ENCODE measurements at regions not wholly inside any gene's neighbourhood (a gene's known extent, or its start where the extent isn't known, plus 50 kb on each side); places are given as distances from the start of the nearest gene placed in this dataset.

DNA sequence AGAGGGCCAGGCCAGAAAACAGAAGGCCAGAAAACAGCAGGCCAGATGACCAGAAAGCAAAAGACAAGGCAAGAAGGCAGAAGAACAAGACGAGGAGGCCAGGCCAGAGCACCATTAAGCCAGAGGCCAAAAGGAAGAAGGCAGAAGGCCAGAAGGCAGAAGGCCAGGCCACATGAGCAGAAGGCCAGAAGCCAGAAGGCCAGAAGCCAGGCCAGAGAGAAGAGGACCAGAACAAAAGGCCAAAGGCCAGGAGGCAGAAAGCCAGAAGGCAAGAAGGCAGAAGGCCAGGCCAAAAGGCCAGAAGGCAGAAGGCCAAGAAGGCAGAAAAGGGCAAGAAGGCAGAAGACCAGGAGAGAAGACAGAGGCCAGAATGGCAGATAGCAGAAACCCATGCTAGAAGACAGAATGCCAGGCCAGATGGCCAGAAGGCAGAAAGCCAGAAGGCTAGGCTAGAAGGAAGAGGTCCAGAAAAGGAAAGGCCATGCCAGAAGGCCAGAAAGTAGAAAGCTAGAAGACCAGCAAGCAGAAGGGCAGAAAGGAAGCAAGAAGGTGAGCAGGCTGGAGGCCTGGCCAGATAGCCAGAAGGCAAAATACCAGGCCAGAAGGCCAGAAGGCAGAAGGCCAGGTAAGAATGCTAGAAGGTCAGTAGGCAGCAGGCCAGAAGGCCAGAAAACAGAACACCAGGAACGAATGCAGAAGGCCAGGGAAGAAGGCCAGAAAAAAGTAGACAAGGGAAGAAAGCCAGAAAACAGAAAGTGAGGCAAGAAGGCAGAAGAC is 187.6 kb downstream of the TUBA3C start:
- no peaks in the 10 kb centered on the region for H3K9me3 ChIP-seq
- WGBS, 3 donors = 10 to 60% (median 21%) methylated on average over 2 of the region's 2 CpGs
- intact Hi-C loops (cut with DNase I) = no loop called here
- H3K27me3 ChIP-seq (ENCODE audit: insufficient read depth in 3 of 3, low read length in 2 of 3) = no peaks in the 10 kb centered on the region
- TF ChIP-seq, protein P1, sequence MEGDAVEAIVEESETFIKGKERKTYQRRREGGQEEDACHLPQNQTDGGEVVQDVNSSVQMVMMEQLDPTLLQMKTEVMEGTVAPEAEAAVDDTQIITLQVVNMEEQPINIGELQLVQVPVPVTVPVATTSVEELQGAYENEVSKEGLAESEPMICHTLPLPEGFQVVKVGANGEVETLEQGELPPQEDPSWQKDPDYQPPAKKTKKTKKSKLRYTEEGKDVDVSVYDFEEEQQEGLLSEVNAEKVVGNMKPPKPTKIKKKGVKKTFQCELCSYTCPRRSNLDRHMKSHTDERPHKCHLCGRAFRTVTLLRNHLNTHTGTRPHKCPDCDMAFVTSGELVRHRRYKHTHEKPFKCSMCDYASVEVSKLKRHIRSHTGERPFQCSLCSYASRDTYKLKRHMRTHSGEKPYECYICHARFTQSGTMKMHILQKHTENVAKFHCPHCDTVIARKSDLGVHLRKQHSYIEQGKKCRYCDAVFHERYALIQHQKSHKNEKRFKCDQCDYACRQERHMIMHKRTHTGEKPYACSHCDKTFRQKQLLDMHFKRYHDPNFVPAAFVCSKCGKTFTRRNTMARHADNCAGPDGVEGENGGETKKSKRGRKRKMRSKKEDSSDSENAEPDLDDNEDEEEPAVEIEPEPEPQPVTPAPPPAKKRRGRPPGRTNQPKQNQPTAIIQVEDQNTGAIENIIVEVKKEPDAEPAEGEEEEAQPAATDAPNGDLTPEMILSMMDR (IDR thresholded peaks at IDR 0.05) = no peak
- peak; percentile 15 to 59 for DNase-seq
- peaks cover 17% of the 10 kb centered on the region for H3K4me1 ChIP-seq
- no peak overlapping the region for H3K27ac ChIP-seq
- ATAC-seq = peak in 1 of 4 donors; percentile 43
- no peak overlapping the region for H3K4me3 ChIP-seq
- H3K36me3 ChIP-seq (ENCODE audit: insufficient read depth in 1 of 2, low read depth in 1 of 2) = no peaks in the 10 kb centered on the region

- H3K9me3 ChIP-seq = no peaks in the 10 kb centered on the region
- intact Hi-C loops (cut with DNase I) = no loop called here
- H3K36me3 ChIP-seq (ENCODE audit: insufficient read depth in 1 of 2, low read depth in 1 of 2) = no peaks in the 10 kb centered on the region
- 7 to 31% (median 10%) methylated on average over 1 of the region's 1 CpG for WGBS, 3 donors
- no peaks in the 10 kb centered on the region for H3K27me3 ChIP-seq (ENCODE audit: insufficient read depth in 3 of 3, low read length in 2 of 3)
- DNase-seq (peak; percentile 40 to 54), ATAC-seq (peak; percentile 13 to 48 (median 24))
- H3K4me3 ChIP-seq = no peak overlapping the region
- TF ChIP-seq, protein P1 (IDR thresholded peaks at IDR 0.05) = no peak
- H3K27ac ChIP-seq = no peak overlapping the region
- peaks cover 17% of the 10 kb centered on the region for H3K4me1 ChIP-seq
These were observed 188.8 kb downstream of the TUBA3C start for GRCh38 chr13:18992791-18993190.

DNA sequence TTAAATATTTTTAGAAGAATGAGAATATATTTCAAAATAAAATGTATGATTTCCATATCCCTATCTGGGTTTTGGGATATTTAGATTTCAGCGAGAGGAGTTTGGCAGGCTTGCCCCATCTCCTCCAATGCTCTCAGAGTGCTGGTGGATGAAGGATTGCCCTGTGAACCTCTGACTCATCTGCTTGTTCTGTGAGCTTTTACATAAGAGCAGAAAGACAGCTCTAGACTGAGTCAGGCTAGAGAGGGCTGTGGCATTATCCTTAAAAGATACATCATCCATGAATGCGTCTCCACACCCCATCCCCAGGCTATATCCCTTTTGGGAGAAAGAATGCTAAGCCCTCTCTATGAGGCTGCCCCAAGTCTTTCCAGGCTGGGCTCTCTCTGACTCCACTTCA is 190.6 kb downstream of the TUBA3C start:
- Histone ChIP-seq H3K27me3 (ENCODE audit: insufficient read depth in 3 of 3, low read length in 2 of 3) (no peaks in the 10 kb centered on the region), H3K36me3 (ENCODE audit: insufficient read depth in 1 of 2, low read depth in 1 of 2) (no peaks in the 10 kb centered on the region), H3K9me3 (no peaks in the 10 kb centered on the region), H3K4me3 (no peak overlapping the region), H3K4me1 (peaks cover 17% of the 10 kb centered on the region), H3K27ac (no peak overlapping the region)
- no peak for ATAC-seq
- intact Hi-C loops (cut with DNase I) = no loop called here
- DNase-seq = no peak
- 88 to 90% (median 90%) methylated on average over 2 of the region's 2 CpGs for WGBS, 3 donors
- TF ChIP-seq, protein P1 (IDR thresholded peaks at IDR 0.05) = no peak

GRCh38 chr13:18978447-18978846 is 203.2 kb downstream of the TUBA3C start:
- ATAC-seq (no peak), DNase-seq (no peak)
- Histone ChIP-seq H3K4me3 (no peak overlapping the region), H3K9me3 (no peaks in the 10 kb centered on the region), H3K27ac (no peak overlapping the region), H3K36me3 (ENCODE audit: insufficient read depth in 1 of 2, low read depth in 1 of 2) (no peaks in the 10 kb centered on the region), H3K4me1 (no peaks in the 10 kb centered on the region), H3K27me3 (ENCODE audit: insufficient read depth in 3 of 3, low read length in 2 of 3) (no peaks in the 10 kb centered on the region)
- intact Hi-C loops (cut with DNase I) = no loop called here
- whole genome bisulfite sequencing, 3 donors = 93 to 100% (median 96%) methylated on average over 1 of the region's 1 CpG
- TF ChIP-seq, protein P1 (IDR thresholded peaks at IDR 0.05) = no peak

DNA sequence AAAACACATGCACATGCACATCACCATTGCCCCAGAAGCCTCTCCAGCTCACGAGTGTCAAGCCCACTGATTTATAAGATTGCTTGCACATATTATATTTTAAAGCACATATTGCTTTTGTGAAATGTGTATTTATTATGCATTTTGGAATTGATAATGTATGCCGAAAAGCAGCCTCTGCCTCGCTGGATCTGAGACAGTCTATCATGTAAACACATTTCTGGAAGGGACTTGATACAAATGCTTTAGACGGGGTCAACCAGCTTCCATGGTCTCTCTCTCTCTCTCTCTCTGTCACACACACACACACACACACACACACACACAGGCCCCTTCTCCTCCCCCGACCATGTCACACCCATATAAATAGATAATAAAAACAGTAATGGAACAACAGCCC is 203.8 kb downstream of the TUBA3C start:
- TF ChIP-seq, protein P1 (IDR thresholded peaks at IDR 0.05) = no peak

More for the DNA sequence above, 203.8 kb downstream of the TUBA3C start:
- no peaks in the 10 kb centered on the region for H3K27me3 ChIP-seq (ENCODE audit: insufficient read depth in 3 of 3, low read length in 2 of 3)
- ATAC-seq (no peak), DNase-seq (no peak)
- no peaks in the 10 kb centered on the region for H3K9me3 ChIP-seq
- intact Hi-C loops (cut with DNase I) = no loop called here
- WGBS, 3 donors = 69 to 80% (median 74%) methylated on average over 5 of the region's 5 CpGs
- no peak overlapping the region for H3K27ac ChIP-seq
- no peaks in the 10 kb centered on the region for H3K36me3 ChIP-seq (ENCODE audit: insufficient read depth in 1 of 2, low read depth in 1 of 2)
- H3K4me1 ChIP-seq = no peaks in the 10 kb centered on the region
- H3K4me3 ChIP-seq = no peak overlapping the region
